ENCODE measurements at regions not wholly inside any gene's neighbourhood (a gene's known extent, or its start where the extent isn't known, plus 50 kb on each side); places are given as distances from the start of the nearest gene placed in this dataset.
"Not testable (repeated sequence)": the region's sequence is repeated elsewhere in the genome, so short reads cannot be mapped to it uniquely, and the experiment has no call there.

GRCh38 chr5:34230402-34230801 is 187.4 kb upstream of the C1QTNF3 start:
- H3K4me2 ChIP-seq (ENCODE audit: insufficient read depth, low read length); H4K20me1 ChIP-seq (ENCODE audit: insufficient read depth, low read length); H3K27ac ChIP-seq (ENCODE audit: low read depth, low read length); H3K79me2 ChIP-seq (ENCODE audit: insufficient read depth, low read length); H2AFZ ChIP-seq (ENCODE audit: low read length); H3K36me3 ChIP-seq (ENCODE audit: insufficient read depth, low read length); H3K4me3 ChIP-seq (ENCODE audit: insufficient read depth, low read length); DNase-seq (ENCODE audit: insufficient read length, low spot score, missing footprints); H3K9me3 ChIP-seq (ENCODE audit: low read depth, low read length); H3K4me1 ChIP-seq (ENCODE audit: insufficient read depth, low read length); H3K27me3 ChIP-seq (ENCODE audit: insufficient read depth, low read length): not testable (repeated sequence)

- not testable (repeated sequence) for H3K9me3 ChIP-seq (ENCODE audit: low read depth, low read length); H3K27me3 ChIP-seq (ENCODE audit: insufficient read depth, low read length); H2AFZ ChIP-seq (ENCODE audit: low read length); H4K20me1 ChIP-seq (ENCODE audit: insufficient read depth, low read length); H3K79me2 ChIP-seq (ENCODE audit: insufficient read depth, low read length); H3K36me3 ChIP-seq (ENCODE audit: insufficient read depth, low read length); H3K27ac ChIP-seq (ENCODE audit: low read depth, low read length); H3K4me1 ChIP-seq (ENCODE audit: insufficient read depth, low read length); DNase-seq (ENCODE audit: insufficient read length, low spot score, missing footprints)
- Histone ChIP-seq H3K4me2 (ENCODE audit: insufficient read depth, low read length) (peak overlapping the region; percentile 69), H3K4me3 (ENCODE audit: insufficient read depth, low read length) (peak overlapping the region; percentile 43)
Observed at GRCh38 chr5:34243802-34244201, 200.8 kb upstream of the C1QTNF3 start.

GRCh38 chr5:34244281-34245031 is 201.4 kb upstream of the C1QTNF3 start:
- not testable (repeated sequence) for H3K36me3 ChIP-seq (ENCODE audit: insufficient read depth, low read length); DNase-seq (ENCODE audit: insufficient read length, low spot score, missing footprints); H3K27ac ChIP-seq (ENCODE audit: low read depth, low read length); H3K27me3 ChIP-seq (ENCODE audit: insufficient read depth, low read length); H3K79me2 ChIP-seq (ENCODE audit: insufficient read depth, low read length); H3K9me3 ChIP-seq (ENCODE audit: low read depth, low read length); H4K20me1 ChIP-seq (ENCODE audit: insufficient read depth, low read length); H3K4me1 ChIP-seq (ENCODE audit: insufficient read depth, low read length); H2AFZ ChIP-seq (ENCODE audit: low read length)
- Histone ChIP-seq H3K4me2 (ENCODE audit: insufficient read depth, low read length) (peak overlapping the region; percentile 69), H3K4me3 (ENCODE audit: insufficient read depth, low read length) (peak overlapping the region; percentile 43)

GRCh38 chr5:34245032-34245394 is 202.0 kb upstream of the C1QTNF3 start:
- H3K36me3 ChIP-seq (ENCODE audit: insufficient read depth, low read length); H2AFZ ChIP-seq (ENCODE audit: low read length); H3K4me2 ChIP-seq (ENCODE audit: insufficient read depth, low read length); H3K4me1 ChIP-seq (ENCODE audit: insufficient read depth, low read length); H3K27me3 ChIP-seq (ENCODE audit: insufficient read depth, low read length); H3K4me3 ChIP-seq (ENCODE audit: insufficient read depth, low read length); H4K20me1 ChIP-seq (ENCODE audit: insufficient read depth, low read length); H3K79me2 ChIP-seq (ENCODE audit: insufficient read depth, low read length); DNase-seq (ENCODE audit: insufficient read length, low spot score, missing footprints); H3K9me3 ChIP-seq (ENCODE audit: low read depth, low read length); H3K27ac ChIP-seq (ENCODE audit: low read depth, low read length): not testable (repeated sequence)

- not testable (repeated sequence) for H3K4me1 ChIP-seq (ENCODE audit: insufficient read depth, low read length); H3K27me3 ChIP-seq (ENCODE audit: insufficient read depth, low read length); H4K20me1 ChIP-seq (ENCODE audit: insufficient read depth, low read length); H3K79me2 ChIP-seq (ENCODE audit: insufficient read depth, low read length); H3K9me3 ChIP-seq (ENCODE audit: low read depth, low read length); H2AFZ ChIP-seq (ENCODE audit: low read length); H3K36me3 ChIP-seq (ENCODE audit: insufficient read depth, low read length); DNase-seq (ENCODE audit: insufficient read length, low spot score, missing footprints)
- Histone ChIP-seq H3K27ac (ENCODE audit: low read depth, low read length) (peak overlapping the region; percentile 37), H3K4me2 (ENCODE audit: insufficient read depth, low read length) (peak overlapping the region; percentile 83), H3K4me3 (ENCODE audit: insufficient read depth, low read length) (peak overlapping the region; percentile 58)
Observed at GRCh38 chr5:34245813-34246212, 202.8 kb upstream of the C1QTNF3 start.

- not testable (repeated sequence) for H4K20me1 ChIP-seq (ENCODE audit: insufficient read depth, low read length); H3K36me3 ChIP-seq (ENCODE audit: insufficient read depth, low read length); H3K4me2 ChIP-seq (ENCODE audit: insufficient read depth, low read length); H3K27ac ChIP-seq (ENCODE audit: low read depth, low read length); DNase-seq (ENCODE audit: insufficient read length, low spot score, missing footprints); H3K27me3 ChIP-seq (ENCODE audit: insufficient read depth, low read length); H3K9me3 ChIP-seq (ENCODE audit: low read depth, low read length); H3K4me1 ChIP-seq (ENCODE audit: insufficient read depth, low read length); H3K79me2 ChIP-seq (ENCODE audit: insufficient read depth, low read length); H3K4me3 ChIP-seq (ENCODE audit: insufficient read depth, low read length); H2AFZ ChIP-seq (ENCODE audit: low read length)
Observed at GRCh38 chr5:34258598-34258997, 215.6 kb upstream of the C1QTNF3 start.

- not testable (repeated sequence) for H2AFZ ChIP-seq (ENCODE audit: low read length); H3K4me3 ChIP-seq (ENCODE audit: insufficient read depth, low read length); H3K9me3 ChIP-seq (ENCODE audit: low read depth, low read length); H4K20me1 ChIP-seq (ENCODE audit: insufficient read depth, low read length); H3K36me3 ChIP-seq (ENCODE audit: insufficient read depth, low read length); DNase-seq (ENCODE audit: insufficient read length, low spot score, missing footprints); H3K4me2 ChIP-seq (ENCODE audit: insufficient read depth, low read length); H3K79me2 ChIP-seq (ENCODE audit: insufficient read depth, low read length); H3K4me1 ChIP-seq (ENCODE audit: insufficient read depth, low read length); H3K27me3 ChIP-seq (ENCODE audit: insufficient read depth, low read length); H3K27ac ChIP-seq (ENCODE audit: low read depth, low read length)
Observed at GRCh38 chr5:34261020-34261419, 218.0 kb upstream of the C1QTNF3 start.

- H2AFZ ChIP-seq (ENCODE audit: low read length); H3K9me3 ChIP-seq (ENCODE audit: low read depth, low read length); H3K27ac ChIP-seq (ENCODE audit: low read depth, low read length); H3K4me3 ChIP-seq (ENCODE audit: insufficient read depth, low read length); H3K4me1 ChIP-seq (ENCODE audit: insufficient read depth, low read length); H3K79me2 ChIP-seq (ENCODE audit: insufficient read depth, low read length); H3K36me3 ChIP-seq (ENCODE audit: insufficient read depth, low read length); H3K27me3 ChIP-seq (ENCODE audit: insufficient read depth, low read length); H4K20me1 ChIP-seq (ENCODE audit: insufficient read depth, low read length); DNase-seq (ENCODE audit: insufficient read length, low spot score, missing footprints); H3K4me2 ChIP-seq (ENCODE audit: insufficient read depth, low read length): not testable (repeated sequence)
Observed at GRCh38 chr5:34266151-34266550, 223.1 kb upstream of the C1QTNF3 start.

GRCh38 chr5:34296759-34297158 is 253.7 kb upstream of the C1QTNF3 start:
- not testable (repeated sequence) for H2AFZ ChIP-seq (ENCODE audit: low read length); H3K9me3 ChIP-seq (ENCODE audit: low read depth, low read length); H3K36me3 ChIP-seq (ENCODE audit: insufficient read depth, low read length); H3K4me1 ChIP-seq (ENCODE audit: insufficient read depth, low read length); H3K79me2 ChIP-seq (ENCODE audit: insufficient read depth, low read length); H3K27me3 ChIP-seq (ENCODE audit: insufficient read depth, low read length); H3K4me2 ChIP-seq (ENCODE audit: insufficient read depth, low read length); H4K20me1 ChIP-seq (ENCODE audit: insufficient read depth, low read length); H3K4me3 ChIP-seq (ENCODE audit: insufficient read depth, low read length); H3K27ac ChIP-seq (ENCODE audit: low read depth, low read length); DNase-seq (ENCODE audit: insufficient read length, low spot score, missing footprints)

All from osteoblast (primary cell).